Activated naive CD8-positive, alpha-beta T cell (primary cell): ENCODE measurements at regions not wholly inside any gene's neighbourhood (a gene's known extent, or its start where the extent isn't known, plus 50 kb on each side); places are given as distances from the start of the nearest gene placed in this dataset.
"Not testable (repeated sequence)": the region's sequence is repeated elsewhere in the genome, so short reads cannot be mapped to it uniquely, and the experiment has no call there.

Experiments used
- H3K27ac Mint-ChIP-seq: one replicate; pipeline ENCODE4 v1.8.0; 2021; ENCODE audit warnings: mixed read lengths
- H3K27me3 Mint-ChIP-seq: one replicate; pipeline ENCODE4 v1.8.0; 2021; ENCODE audit warnings: mixed read lengths
- H3K36me3 Mint-ChIP-seq: one replicate; pipeline ENCODE4 v1.8.0; 2021; ENCODE audit warnings: mixed read lengths
- H3K4me1 Mint-ChIP-seq: one replicate; pipeline ENCODE4 v1.8.0; 2021; ENCODE audit warnings: low read depth, mixed read lengths
- H3K4me3 Mint-ChIP-seq: one replicate; pipeline ENCODE4 v1.8.0; 2021; ENCODE audit warnings: mild to moderate bottlenecking, mixed read lengths
- H3K9me3 Mint-ChIP-seq: one replicate; pipeline ENCODE4 v1.8.0; 2021; ENCODE audit warnings: low read depth, mixed read lengths

DNA sequence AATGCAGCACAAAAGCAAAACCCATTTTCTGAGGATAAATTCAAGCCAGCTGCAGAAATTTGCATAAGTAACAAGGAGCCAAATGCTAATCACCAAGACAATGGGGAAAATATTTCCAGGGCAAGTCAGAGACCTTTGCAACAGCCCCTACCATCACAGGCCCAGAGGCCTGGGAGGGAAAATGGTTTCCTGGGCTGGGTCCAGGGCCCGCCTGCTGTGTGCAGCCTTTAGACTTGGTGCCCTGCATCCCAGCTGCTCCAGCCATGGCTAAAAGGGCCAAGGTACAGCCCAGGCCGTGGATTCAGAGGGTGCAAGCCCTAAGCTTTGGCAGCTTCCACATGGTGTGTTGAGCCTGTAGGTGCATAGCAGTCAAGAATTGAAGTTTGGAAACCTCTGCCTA lies 309.5 kb upstream of the SGCG start:
- Mint-ChIP-seq H3K27me3 (peaks cover 6% of the 10 kb centered on the region), H3K9me3 (peaks cover 3% of the 10 kb centered on the region), H3K4me1 (no peaks in the 10 kb centered on the region), H3K27ac (no peak overlapping the region), H3K36me3 (peaks cover 3% of the 10 kb centered on the region), H3K4me3 (no peak overlapping the region)

DNA sequence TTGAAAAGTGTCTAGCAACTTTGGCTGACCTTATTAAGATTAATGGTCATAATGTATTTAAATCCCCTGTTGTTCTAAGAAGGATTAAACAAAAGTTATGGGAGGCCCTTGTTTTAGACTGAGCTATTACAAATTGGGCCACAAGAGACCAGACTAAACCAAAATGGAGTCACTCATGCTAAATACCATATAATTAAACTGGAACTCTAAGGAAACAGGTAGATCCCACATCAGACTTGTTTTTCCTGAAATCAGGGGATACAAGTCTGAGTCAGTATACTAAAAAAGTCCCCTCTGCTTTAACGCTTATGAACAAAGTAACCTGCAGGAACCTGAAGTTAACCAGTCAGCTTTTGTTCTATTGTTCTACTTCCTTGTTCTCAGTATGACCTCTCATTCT lies 305.9 kb upstream of the SGCG start:
- Mint-ChIP-seq H3K4me3 (no peak overlapping the region), H3K27me3 (peaks cover 6% of the 10 kb centered on the region), H3K4me1 (no peaks in the 10 kb centered on the region), H3K36me3 (peaks cover 3% of the 10 kb centered on the region), H3K9me3 (peaks cover 3% of the 10 kb centered on the region), H3K27ac (no peak overlapping the region)

DNA sequence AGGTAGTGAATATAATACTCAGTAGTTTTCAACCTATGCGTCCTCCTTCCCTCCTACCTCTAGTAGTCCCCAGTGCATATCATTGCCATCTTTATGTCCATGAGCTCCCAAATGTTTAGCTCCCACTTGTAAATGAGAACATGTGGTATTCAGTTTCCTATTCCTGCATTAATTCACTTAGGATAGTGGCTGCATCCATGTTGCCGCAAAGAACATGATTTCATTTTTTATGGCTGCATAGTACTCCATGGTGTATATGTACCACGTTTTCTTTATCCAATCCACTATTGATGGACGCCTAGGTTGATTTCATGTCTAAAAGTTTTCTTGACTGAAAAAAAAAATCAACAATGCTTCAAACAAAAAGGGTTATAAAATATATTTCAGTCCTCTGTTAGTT lies 303.4 kb upstream of the SGCG start:
- H3K27me3 Mint-ChIP-seq, result peaks cover 6% of the 10 kb centered on the region
- peaks cover 3% of the 10 kb centered on the region for H3K36me3 Mint-ChIP-seq
- no peaks in the 10 kb centered on the region for H3K4me1 Mint-ChIP-seq
- H3K9me3 Mint-ChIP-seq, result peaks cover 3% of the 10 kb centered on the region
- H3K27ac Mint-ChIP-seq, result no peak overlapping the region
- H3K4me3 Mint-ChIP-seq, result no peak overlapping the region

DNA sequence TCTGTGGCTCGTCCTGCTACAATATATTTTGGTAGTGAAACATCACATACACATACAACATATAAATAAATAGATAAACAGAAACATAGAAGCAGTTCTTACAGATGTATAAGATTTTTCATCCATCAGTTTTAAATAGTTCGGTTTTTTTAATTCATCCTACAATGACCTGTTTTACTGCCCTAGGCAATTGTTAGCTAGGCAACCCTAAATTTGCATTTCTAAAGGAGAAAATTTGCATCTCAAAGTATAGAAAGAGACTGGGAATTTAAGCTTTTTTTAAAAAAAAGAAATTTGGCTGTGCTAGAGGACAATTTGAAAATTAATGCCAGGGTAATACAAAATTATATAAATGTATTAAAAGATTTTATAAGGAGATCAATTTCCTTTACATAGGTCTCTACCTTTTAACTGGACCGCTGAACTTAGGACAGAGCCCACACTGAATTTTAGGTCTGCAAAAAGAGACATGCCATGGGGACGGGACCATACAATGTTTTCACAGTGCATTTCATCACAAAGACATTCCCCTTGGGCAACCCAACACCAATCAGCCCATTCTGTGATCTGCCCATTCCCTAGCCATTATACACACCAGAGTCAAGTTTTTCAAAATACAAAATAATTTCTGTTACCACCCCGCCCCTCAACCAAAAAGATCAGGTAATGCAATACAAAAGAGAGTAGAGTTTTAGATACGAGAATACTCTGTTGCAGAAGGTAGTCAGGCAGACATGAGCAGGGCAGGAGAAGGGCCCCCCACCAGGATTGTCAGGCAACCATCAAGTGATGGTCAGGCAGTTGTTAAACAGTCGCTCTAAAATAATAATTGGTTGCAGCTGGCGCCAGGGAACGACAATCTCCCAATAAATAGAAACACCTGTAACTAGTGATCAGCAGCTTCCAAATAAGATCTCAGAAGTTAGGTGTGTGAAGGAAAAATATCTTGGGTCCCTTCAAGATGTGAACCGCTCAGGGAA lies 299.7 kb upstream of the SGCG start:
- Mint-ChIP-seq H3K4me1 (no peaks in the 10 kb centered on the region), H3K36me3 (no peaks in the 10 kb centered on the region), H3K4me3 (no peak overlapping the region), H3K27me3 (no peaks in the 10 kb centered on the region), H3K9me3 (no peaks in the 10 kb centered on the region), H3K27ac (no peak overlapping the region)

DNA sequence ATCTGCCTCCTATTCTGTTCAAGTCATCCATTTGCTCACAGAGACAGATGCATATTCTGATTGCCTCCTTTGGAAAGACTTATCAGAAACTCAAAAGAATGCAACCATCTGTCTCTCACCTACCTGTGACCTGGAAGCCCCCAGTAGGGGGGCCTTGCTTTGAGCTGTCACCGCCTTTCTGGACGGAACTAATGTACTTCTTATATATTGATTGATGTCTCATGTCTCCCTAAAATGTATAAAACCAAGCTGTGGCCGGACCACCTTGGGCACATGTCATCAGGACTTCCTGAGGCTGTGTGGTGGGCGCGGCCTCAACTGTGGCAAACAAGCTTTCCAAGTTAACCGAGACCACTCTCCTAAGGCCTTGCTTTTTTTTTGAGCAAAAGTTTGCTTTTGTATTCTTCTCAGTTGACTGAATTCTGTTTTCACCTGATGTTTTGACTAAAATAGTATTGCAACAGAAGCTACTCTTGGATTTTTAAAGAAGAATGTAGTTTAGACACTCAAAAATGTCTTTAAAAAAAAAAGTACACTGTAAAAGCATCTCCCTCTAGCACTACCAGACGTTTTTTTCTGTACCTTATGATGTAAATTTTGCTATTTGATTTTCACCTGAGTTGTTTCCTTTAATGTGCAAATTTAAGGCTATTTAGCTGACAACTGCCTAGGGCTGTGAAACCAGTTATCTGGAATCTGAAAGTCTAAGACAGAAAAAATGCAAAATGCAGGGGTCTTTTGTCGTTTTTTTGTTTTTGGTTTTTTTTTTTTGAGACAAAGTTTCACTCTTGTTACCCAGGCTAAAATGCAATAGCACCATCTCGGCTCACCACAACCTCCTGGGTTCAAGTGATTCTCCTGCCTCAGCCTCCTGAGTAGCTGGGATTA lies 298.8 kb upstream of the SGCG start:
- H3K4me1 Mint-ChIP-seq, H3K27ac Mint-ChIP-seq, H3K36me3 Mint-ChIP-seq, H3K27me3 Mint-ChIP-seq, H3K9me3 Mint-ChIP-seq, H3K4me3 Mint-ChIP-seq: not testable (repeated sequence)

DNA sequence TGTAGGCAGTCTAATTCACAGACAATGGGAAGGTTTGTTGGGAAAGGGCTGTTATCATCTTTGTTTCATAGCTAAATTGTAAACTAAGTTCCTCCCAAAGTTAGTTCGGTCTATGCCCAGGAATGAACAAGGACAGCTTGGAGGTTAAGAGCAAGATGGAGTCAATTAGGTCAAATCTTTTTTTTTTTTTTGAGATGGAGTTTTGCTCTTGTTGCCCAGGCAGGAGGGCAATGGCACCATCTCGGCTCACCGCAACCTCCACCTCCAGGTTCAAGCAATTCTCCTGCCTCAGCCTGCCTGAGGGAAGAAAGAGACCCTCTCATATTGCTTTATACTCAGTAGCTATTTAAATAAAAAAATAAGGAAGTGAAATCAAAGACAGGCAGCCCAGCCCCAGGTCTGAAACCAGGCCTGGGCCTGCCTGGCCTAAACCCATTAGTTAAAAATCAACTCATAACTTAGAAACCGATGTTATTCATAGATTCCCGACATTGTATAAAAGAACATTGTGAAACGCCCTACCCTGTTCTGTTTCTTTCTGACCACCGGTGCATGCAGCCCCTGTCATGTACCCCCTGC lies 297.4 kb upstream of the SGCG start:
- Mint-ChIP-seq H3K4me3 (no peak overlapping the region), H3K4me1 (no peaks in the 10 kb centered on the region), H3K36me3 (no peaks in the 10 kb centered on the region), H3K9me3 (no peaks in the 10 kb centered on the region), H3K27ac (no peak overlapping the region), H3K27me3 (no peaks in the 10 kb centered on the region)

DNA sequence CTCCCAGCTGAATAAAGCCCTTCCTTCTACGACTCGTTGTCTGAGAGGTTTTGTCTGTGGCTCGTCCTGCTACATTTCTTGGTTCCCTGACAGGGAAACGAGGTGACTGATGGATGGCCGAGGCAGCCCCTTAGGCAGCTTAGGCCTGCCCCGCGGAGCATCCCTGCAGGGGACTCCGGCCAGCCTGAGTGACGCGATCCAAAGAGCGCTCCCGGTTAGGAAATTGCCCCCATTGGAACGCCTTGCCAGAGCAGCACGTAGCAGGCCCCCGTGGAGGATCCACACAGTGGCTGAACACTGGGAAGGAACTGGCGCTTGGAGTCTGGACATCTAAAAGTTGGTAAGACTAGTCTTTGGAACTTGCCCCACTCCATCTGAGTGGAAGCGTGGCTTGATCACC lies 296.8 kb upstream of the SGCG start:
- Mint-ChIP-seq H3K4me1 (no peaks in the 10 kb centered on the region), H3K9me3 (no peaks in the 10 kb centered on the region), H3K27ac (no peak overlapping the region), H3K36me3 (no peaks in the 10 kb centered on the region), H3K27me3 (no peaks in the 10 kb centered on the region), H3K4me3 (no peak overlapping the region)

DNA sequence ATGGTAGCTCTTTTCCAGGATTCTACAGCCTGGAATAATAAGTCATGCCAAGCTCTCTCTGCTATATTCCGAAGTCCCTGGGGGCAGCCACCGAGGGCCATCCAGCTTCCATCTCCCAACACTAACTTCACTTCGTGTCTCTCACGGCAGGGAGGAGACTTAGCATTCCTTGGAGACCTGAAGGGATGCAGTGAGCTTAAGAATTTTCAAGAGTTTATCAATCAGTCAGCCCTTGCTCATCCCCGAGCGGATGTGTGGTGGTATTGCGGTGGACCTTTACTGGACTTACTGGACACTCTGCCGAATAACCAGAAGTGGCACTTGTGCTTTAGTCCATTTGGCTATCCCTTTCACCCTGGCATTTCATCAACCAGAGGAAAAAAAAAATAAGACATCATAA lies 294.7 kb upstream of the SGCG start:
- H3K9me3 Mint-ChIP-seq, H3K27me3 Mint-ChIP-seq, H3K4me3 Mint-ChIP-seq, H3K4me1 Mint-ChIP-seq, H3K27ac Mint-ChIP-seq, H3K36me3 Mint-ChIP-seq: not testable (repeated sequence)

DNA sequence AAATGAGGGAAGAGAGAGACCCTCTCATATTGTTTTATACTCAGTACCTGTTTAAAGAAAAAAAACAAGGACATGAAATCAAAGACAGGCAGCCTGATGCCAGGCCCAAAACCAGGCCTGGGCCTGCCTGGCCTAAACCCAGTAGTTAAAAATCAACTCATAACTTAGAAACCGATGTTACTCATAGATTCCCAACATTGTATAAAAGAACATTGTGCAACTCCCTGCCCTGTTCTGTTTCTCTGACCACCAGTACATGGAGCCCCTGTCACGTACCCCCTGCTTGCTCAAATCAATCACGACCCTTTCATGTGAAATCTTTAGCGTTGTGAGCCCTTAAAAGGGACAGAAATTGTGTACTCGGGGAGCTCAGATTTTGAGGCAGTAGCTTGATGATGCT lies 291.4 kb upstream of the SGCG start:
- H3K4me1 Mint-ChIP-seq, result not testable (repeated sequence)

DNA sequence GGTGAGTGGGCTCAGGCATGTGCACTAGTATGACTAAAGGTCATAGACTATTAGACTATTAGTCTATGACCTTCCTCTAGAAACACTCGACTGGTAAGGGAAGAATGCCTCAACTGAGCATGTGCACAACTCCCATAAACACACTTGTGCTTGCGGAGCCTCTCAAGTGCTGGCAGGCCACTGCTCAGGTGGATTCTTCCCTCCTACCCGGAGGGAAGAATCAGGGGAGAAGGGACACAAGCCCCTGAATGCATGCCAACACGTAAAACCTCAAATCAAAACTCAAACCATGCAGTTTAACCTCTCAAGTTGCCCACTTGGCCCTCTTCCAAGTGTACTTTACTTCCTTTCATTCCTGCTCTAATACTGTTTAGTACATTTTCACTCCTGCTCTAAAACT lies 287.6 kb upstream of the SGCG start:
- no peaks in the 10 kb centered on the region for H3K4me1 Mint-ChIP-seq
- H3K9me3 Mint-ChIP-seq, result no peaks in the 10 kb centered on the region
- no peak overlapping the region for H3K4me3 Mint-ChIP-seq
- H3K36me3 Mint-ChIP-seq, result no peaks in the 10 kb centered on the region
- H3K27me3 Mint-ChIP-seq, result peaks cover 2% of the 10 kb centered on the region
- no peak overlapping the region for H3K27ac Mint-ChIP-seq

More for the DNA sequence above, 291.4 kb upstream of the SGCG start:
- H3K9me3 Mint-ChIP-seq, H3K27me3 Mint-ChIP-seq, H3K4me3 Mint-ChIP-seq, H3K27ac Mint-ChIP-seq, H3K36me3 Mint-ChIP-seq: not testable (repeated sequence)

DNA sequence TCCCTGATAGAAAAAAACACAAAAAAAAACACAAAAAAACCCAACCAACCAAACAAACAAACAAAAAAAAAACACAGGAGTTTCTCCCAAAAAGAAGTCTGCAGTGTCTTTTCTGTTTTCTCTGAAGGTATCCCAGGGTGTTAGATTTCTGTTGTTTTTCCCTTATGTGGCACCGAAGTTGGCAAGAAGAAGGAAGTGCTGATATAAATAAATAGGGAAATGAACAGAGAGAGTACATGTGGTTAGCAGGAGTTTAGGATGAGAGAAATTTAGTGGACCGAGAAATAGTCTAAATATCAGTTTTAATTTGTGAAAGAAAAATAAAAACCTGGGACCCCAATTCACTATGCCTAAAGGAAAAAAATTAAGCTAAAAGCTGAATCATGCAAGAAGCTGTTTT lies 287.0 kb upstream of the SGCG start:
- Mint-ChIP-seq H3K36me3 (no peaks in the 10 kb centered on the region), H3K9me3 (no peaks in the 10 kb centered on the region)

DNA sequence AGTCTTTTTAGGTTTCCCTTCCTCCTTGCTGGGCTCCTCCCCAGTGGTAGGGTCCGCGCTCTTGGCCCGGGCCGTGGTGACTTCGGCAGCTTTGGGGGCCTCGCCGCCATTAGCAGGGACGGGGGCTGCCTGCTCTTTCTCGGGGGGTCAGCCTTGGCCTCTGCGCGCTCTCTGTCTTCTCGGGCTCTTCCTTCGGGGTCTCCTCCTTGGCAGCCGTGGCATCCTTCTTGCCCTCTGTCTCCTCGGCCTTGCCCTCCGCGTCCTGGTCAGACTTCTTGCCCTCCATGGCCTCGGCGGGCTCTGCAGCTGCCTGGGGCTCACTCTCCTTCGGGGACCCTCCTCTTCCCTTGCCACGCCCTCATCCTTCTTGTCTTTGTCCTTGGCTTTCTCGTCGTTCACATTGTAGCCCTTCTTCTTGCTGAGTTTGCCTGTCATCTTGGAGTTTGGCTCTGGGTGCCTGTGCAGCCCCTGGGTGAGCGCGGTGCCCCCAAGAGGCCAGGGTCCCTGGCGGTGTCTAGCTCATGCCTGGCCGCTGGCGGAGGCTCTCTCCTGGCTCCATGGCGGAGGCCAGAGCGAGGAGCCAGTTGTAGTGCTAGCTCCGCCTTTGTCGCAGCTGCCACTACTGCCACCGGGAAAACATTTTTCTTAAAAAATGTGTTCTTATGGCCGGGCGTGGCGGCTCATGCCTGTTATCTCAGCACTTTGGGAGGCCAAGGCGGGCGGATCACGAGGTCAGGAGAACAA lies 283.0 kb upstream of the SGCG start:
- no peak overlapping the region for H3K27ac Mint-ChIP-seq
- no peaks in the 10 kb centered on the region for H3K4me1 Mint-ChIP-seq
- no peaks in the 10 kb centered on the region for H3K36me3 Mint-ChIP-seq
- H3K9me3 Mint-ChIP-seq, result peaks cover 3% of the 10 kb centered on the region
- H3K4me3 Mint-ChIP-seq, result no peak overlapping the region
- H3K27me3 Mint-ChIP-seq, result peaks cover 3% of the 10 kb centered on the region

More for the DNA sequence above, 287.0 kb upstream of the SGCG start:
- Mint-ChIP-seq H3K4me1 (no peaks in the 10 kb centered on the region), H3K4me3 (no peak overlapping the region), H3K27me3 (peaks cover 2% of the 10 kb centered on the region), H3K27ac (no peak overlapping the region)

DNA sequence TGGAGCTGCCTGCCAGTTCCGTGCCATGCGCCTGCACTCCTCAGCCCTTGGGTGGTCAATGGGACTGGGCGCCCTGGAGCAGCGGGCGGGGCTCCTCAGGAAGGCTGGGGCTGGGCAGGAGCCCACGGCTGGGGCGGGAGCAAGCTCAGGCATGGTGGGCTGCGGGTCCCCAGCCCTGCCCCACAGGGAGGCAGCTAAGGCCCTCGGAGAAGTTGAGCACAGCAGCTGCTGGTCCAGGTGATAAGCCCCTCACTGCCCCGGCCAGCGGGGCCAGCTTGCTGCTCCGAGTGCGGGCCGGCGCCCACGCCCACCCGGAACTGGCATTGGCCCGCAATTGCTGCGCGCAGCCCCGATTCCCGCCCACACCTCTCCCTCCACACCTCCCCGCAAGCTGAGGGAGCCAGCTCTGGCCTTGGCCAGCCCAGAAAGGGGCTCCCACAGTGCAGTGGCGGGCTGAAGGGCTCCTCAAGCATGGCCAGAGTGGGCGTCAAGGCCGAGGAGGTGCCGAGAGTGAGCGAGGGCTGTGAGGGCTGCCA lies 280.3 kb upstream of the SGCG start:
- H3K4me1 Mint-ChIP-seq, H3K9me3 Mint-ChIP-seq, H3K4me3 Mint-ChIP-seq, H3K27me3 Mint-ChIP-seq, H3K36me3 Mint-ChIP-seq, H3K27ac Mint-ChIP-seq: not testable (repeated sequence)

DNA sequence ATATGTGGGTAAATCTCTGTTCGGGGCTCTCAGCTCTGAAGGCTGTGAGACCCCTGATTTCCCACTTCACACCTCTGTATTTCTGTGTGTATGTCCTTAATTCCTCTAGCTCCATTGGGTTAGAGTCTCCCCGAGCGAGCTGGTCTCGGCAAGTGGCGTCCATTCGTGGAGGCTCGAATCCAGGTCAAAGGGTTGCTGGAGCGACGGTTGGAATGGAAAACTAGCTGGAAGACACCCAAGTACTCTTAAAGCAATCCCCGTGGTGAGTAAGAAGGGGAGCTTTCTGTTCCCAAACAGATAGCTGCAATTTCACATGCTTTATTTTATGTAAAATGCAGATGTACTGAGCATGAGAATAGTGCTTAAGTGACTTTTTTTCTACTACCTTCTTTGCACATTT lies 277.5 kb upstream of the SGCG start:
- Mint-ChIP-seq H3K36me3 (no peaks in the 10 kb centered on the region), H3K4me1 (no peaks in the 10 kb centered on the region), H3K27ac (no peak overlapping the region), H3K4me3 (no peak overlapping the region), H3K9me3 (peaks cover 3% of the 10 kb centered on the region), H3K27me3 (peaks cover 7% of the 10 kb centered on the region)
